ENCODE measurements at regions not wholly inside any gene's neighbourhood (a gene's known extent, or its start where the extent isn't known, plus 50 kb on each side); places are given as distances from the start of the nearest gene placed in this dataset. TPM values are rescaled to one million over a fixed set of nuclear protein-coding genes. Genes with fewer than 3 reads are reported as not detected.

DNA sequence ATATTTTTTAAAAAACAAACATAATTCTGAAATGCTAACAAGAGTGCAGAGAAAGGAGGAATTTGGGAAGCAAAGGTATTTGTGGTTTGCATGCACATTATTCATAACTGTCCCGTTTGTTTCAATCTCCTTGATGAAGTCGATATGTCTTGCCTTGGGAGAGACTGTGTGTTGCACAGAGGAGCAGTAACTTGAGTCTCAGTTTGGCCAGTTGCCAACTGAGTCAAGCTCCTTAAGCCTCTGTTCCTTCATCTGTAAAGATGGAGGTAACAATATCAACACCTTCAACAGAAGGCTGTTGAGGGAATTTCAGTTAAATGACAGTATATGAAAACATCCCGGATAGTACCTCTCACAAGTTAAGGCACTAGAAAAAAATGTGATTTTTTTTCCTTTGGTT lies 226.2 kb downstream of the ASXL3 start:
- Histone ChIP-seq H3K27ac (ENCODE audit: low read depth, low read length) (no peak overlapping the region), H3K56ac (ENCODE audit: low read length) (no peak overlapping the region), H4K8ac (ENCODE audit: low read depth, low read length) (no peak overlapping the region), H3K79me1 (ENCODE audit: low read length) (no peaks in the 10 kb centered on the region), H3K23ac (ENCODE audit: low read length) (no peak overlapping the region), H3K4ac (ENCODE audit: low read depth, low read length) (no peak overlapping the region), H2AK5ac (ENCODE audit: low read length) (no peak overlapping the region), H2BK15ac (replicated peaks; ENCODE audit: low read depth) (no peak overlapping the region), H2BK5ac (ENCODE audit: low read length) (no peak overlapping the region), H3K79me2 (ENCODE audit: control insufficient read depth, insufficient read depth, low read length) (no peaks in the 10 kb centered on the region), H4K5ac (ENCODE audit: low read length) (no peak overlapping the region), H3K9ac (ENCODE audit: low read length) (no peak overlapping the region), H3K4me3 (ENCODE audit: low read length) (no peak overlapping the region), H3K27me3 (ENCODE audit: insufficient read depth, low read length, poor library complexity) (no peaks in the 10 kb centered on the region), H2BK120ac (ENCODE audit: low read depth, low read length) (no peak overlapping the region), H3K4me2 (ENCODE audit: low read length) (no peak overlapping the region), H3K18ac (ENCODE audit: low read length) (no peak overlapping the region), H3K4me1 (ENCODE audit: control insufficient read depth, low read depth, low read length) (no peaks in the 10 kb centered on the region), H3K36me3 (ENCODE audit: control insufficient read depth, insufficient read depth, low read length) (no peaks in the 10 kb centered on the region)
- WGBS (ENCODE audit: extremely low coverage, insufficient coverage, low lambda C conversion rate), result no CpG with 5 or more reads among the region's 3 CpGs
- DNase-seq, result no peak

DNA sequence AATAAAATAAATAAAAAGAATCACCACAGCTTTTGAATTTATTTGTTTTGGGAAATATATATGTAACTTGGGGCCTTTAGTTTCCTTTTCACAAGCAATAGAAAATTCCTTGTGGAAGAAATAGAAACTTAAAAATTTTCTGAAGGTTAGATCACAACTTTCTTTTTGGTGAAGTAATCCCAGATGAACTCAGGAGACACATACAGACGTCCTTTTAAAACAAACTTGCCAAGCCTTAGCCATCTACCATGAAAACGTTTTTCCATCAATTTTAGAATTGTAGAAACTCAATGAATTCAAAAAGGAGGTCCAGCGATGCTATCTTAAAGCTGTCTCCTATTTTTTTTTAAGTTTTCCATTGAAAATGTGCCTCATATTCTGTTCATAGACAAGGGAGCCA lies 225.6 kb downstream of the ASXL3 start:
- Histone ChIP-seq H3K56ac (ENCODE audit: low read length) (no peak overlapping the region), H3K4me3 (ENCODE audit: low read length) (no peak overlapping the region), H2BK5ac (ENCODE audit: low read length) (no peak overlapping the region), H3K4ac (ENCODE audit: low read depth, low read length) (no peak overlapping the region), H3K18ac (ENCODE audit: low read length) (no peak overlapping the region), H3K4me1 (ENCODE audit: control insufficient read depth, low read depth, low read length) (no peaks in the 10 kb centered on the region), H4K5ac (ENCODE audit: low read length) (no peak overlapping the region), H2AK5ac (ENCODE audit: low read length) (no peak overlapping the region), H3K4me2 (ENCODE audit: low read length) (no peak overlapping the region), H3K27me3 (ENCODE audit: insufficient read depth, low read length, poor library complexity) (no peaks in the 10 kb centered on the region), H4K8ac (ENCODE audit: low read depth, low read length) (no peak overlapping the region), H3K9ac (ENCODE audit: low read length) (no peak overlapping the region), H3K36me3 (ENCODE audit: control insufficient read depth, insufficient read depth, low read length) (no peaks in the 10 kb centered on the region), H3K79me2 (ENCODE audit: control insufficient read depth, insufficient read depth, low read length) (no peaks in the 10 kb centered on the region), H3K27ac (ENCODE audit: low read depth, low read length) (no peak overlapping the region), H2BK120ac (ENCODE audit: low read depth, low read length) (no peak overlapping the region), H2BK15ac (replicated peaks; ENCODE audit: low read depth) (no peak overlapping the region), H3K79me1 (ENCODE audit: low read length) (no peaks in the 10 kb centered on the region), H3K23ac (ENCODE audit: low read length) (no peak overlapping the region)
- DNase-seq, result no peak
- WGBS (ENCODE audit: extremely low coverage, insufficient coverage, low lambda C conversion rate), result no CpG with 5 or more reads among the region's 3 CpGs

- Histone ChIP-seq H2BK5ac (ENCODE audit: low read length) (no peak overlapping the region), H3K18ac (ENCODE audit: low read length) (no peak overlapping the region), H3K56ac (ENCODE audit: low read length) (no peak overlapping the region), H3K4me1 (ENCODE audit: control insufficient read depth, low read depth, low read length) (no peaks in the 10 kb centered on the region), H3K27me3 (ENCODE audit: insufficient read depth, low read length, poor library complexity) (no peaks in the 10 kb centered on the region), H4K8ac (ENCODE audit: low read depth, low read length) (no peak overlapping the region), H3K4me2 (ENCODE audit: low read length) (no peak overlapping the region), H3K79me2 (ENCODE audit: control insufficient read depth, insufficient read depth, low read length) (no peaks in the 10 kb centered on the region), H2BK15ac (replicated peaks; ENCODE audit: low read depth) (no peak overlapping the region), H3K23ac (ENCODE audit: low read length) (no peak overlapping the region), H2AK5ac (ENCODE audit: low read length) (no peak overlapping the region), H3K36me3 (ENCODE audit: control insufficient read depth, insufficient read depth, low read length) (no peaks in the 10 kb centered on the region), H4K5ac (ENCODE audit: low read length) (no peak overlapping the region), H3K9ac (ENCODE audit: low read length) (no peak overlapping the region), H3K27ac (ENCODE audit: low read depth, low read length) (no peak overlapping the region), H2BK120ac (ENCODE audit: low read depth, low read length) (no peak overlapping the region), H3K4me3 (ENCODE audit: low read length) (no peak overlapping the region), H3K79me1 (ENCODE audit: low read length) (no peaks in the 10 kb centered on the region), H3K4ac (ENCODE audit: low read depth, low read length) (no peak overlapping the region)
- WGBS (ENCODE audit: extremely low coverage, insufficient coverage, low lambda C conversion rate), result no CpG with 5 or more reads among the region's 2 CpGs
- no peak for DNase-seq
Measured at GRCh38 chr18:33802955-33803354, 224.9 kb downstream of the ASXL3 start.

Small RNAs in the stretch of these regions (small RNA-seq; reads per million reads assigned to genes)
- gene RF00019 (ENCODE audit: insufficient read depth), result not detected

Data from mesendoderm (in vitro differentiated cells).